Heart right ventricle (tissue), 16 donors: ENCODE measurements at regions not wholly inside any gene's neighbourhood (a gene's known extent, or its start where the extent isn't known, plus 50 kb on each side); places are given as distances from the start of the nearest gene placed in this dataset.

Experiments
- ATAC-seq, 8 donors: fragments of 200-7000 bp; cut with Tn5 transposase; one replicate each; pipeline ENCODE4 v1.9.1; 2020; ENCODE audit warnings: mild to moderate bottlenecking in 8 of 8, moderate library complexity in 8 of 8, moderate number of reproducible peaks in 1 of 8
- DNase-seq, 2 donors: peaks; one replicate each; pipeline ENCODE4 v3.0.0-alpha.2; 2020
- H3K27ac ChIP-seq, 10 donors: fragments of 200-600 bp; sonication (generic) in 2 of 10; one replicate each; pipeline versions ENCODE4 v1.5.0 to v1.8.0; 2020 to 2022; ENCODE audit warnings: mild to moderate bottlenecking in 3 of 10
- H3K27me3 ChIP-seq, 7 donors: fragments of 200-600 bp; one replicate each; pipeline ENCODE4 v1.8.0; 2021 to 2022; ENCODE audit warnings: mild to moderate bottlenecking in 2 of 7
- H3K36me3 ChIP-seq, 9 donors: fragments of 200-600 bp; sonication (generic) in 1 of 9; one replicate each; pipeline versions ENCODE4 v1.5.0 to v1.8.0; 2020 to 2022; ENCODE audit warnings: mild to moderate bottlenecking in 2 of 9
- H3K4me1 ChIP-seq, 9 donors: fragments of 200-600 bp; sonication (generic) in 1 of 9; one replicate each; pipeline versions ENCODE4 v1.5.0 to v1.8.0; 2020 to 2022; ENCODE audit warnings: mild to moderate bottlenecking in 4 of 9
- H3K4me3 ChIP-seq, 10 donors: fragments of 200-600 bp; sonication (generic) in 2 of 10; one replicate each; pipeline versions ENCODE4 v1.5.0 to v1.8.0; 2020 to 2022; ENCODE audit warnings: mild to moderate bottlenecking in 7 of 10, moderate library complexity in 2 of 10
- H3K9me3 ChIP-seq, 11 donors: fragments of 200-600 bp in 10 of 11; sonication (generic) in 2 of 11; one replicate each; pipeline versions ENCODE4 v1.5.0 to v1.8.0; 2013 to 2022; ENCODE audit warnings: mild to moderate bottlenecking in 2 of 11, control low read depth in 1 of 11, moderate library complexity in 1 of 11
- WGBS, 2 donors: extraction: QIAGEN DNeasy Blood & Tissue Kit; methylation state at CpG; one replicate each; pipeline ENCODE4 v1.1.7; 2013; ENCODE audit warnings: inconsistent platforms in 1 of 2; 5-methylcytosine and 5-hydroxymethylcytosine counted together
- intact Hi-C, 10 donors: fragments of 100-400 bp; cut with DNase I; formaldehyde crosslinking; loops; one replicate each; pipeline versions ENCODE4 v1.11.1 to v1.14.2; 2022
- TF ChIP-seq, protein P1 (sequence below), 9 donors: fragments of 200-600 bp; sonication (generic) in 2 of 9; IDR thresholded peaks; one replicate each; pipeline versions ENCODE4 v1.5.0 to v1.8.0; 2021 to 2022; ENCODE audit warnings: antibody characterized with exemption in 9 of 9, mild to moderate bottlenecking in 5 of 9, moderate library complexity in 1 of 9
- donor health status: Arrhythmogenic right ventricular cardiomyopathy.
- donor health status: ischemic (EF 13 %, LVEDD 7.1; RV severe dilation, severe dysfunction).
- donor health status: healthy with polysubstance abuse.
- donor health status: DM: no; HTN: yes; CAD: no.
- donor health status: DM: no; HTN: no; CAD: no.
- donor health status: ischemic (EF 25% LVEDD 6.9; RV normal size, moderate dysfunction).
- donor health status: ischemic (EF 25% LVEDD 5.7; RV mildly dilated, moderate dysfunction).
- donor health status: healthy.
- donor health status: DM: yes; HTN: yes; CAD: no.
- donor health status: Ischemic cardiomyopathy.
- donor health status: ischemic (EF 35%, LVEDD 5.7; RV mildly dilated, moderate dysfunction).
- donor health status: nonischemic (EF 11% LVEDD 7.7; RV severe dilation, severe dysfunction).
- donor health status: DM: yes; HTN: yes; CAD: no.
- donor health status: PGD.
- donor health status: ischemic (EF 29% LVEDD 5.4; RV normal size, mild dysfunction).
- donor health status: nonischemic (EF 23%, LVEDD 6.1; RV moderate dilation, normal function).

DNA sequence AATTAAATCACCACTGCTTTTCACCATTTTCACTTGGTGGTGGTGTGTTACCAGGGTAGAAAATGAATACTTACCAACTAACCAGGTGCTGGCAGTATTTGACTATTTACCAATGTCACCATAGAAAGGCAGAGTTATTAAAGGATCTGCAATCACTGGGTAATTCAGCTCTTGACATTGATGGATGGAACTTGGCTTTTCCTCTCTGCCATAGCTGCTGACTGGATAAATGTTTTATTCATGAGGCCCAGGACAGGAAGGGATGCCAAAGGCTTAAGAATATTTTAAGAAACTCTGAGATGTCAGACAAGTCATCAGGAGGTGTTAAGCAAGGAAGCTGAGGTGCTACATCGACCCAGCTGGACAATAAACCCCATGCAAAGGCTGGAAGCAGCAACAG lies 495.5 kb upstream of the CFAP20DC start:
- peak in 4 of 8 donors; percentile 26 to 65 (median 46) for ATAC-seq
- 52 to 64% methylated on average over 1 of the region's 1 CpG for WGBS, 2 donors

DNA sequence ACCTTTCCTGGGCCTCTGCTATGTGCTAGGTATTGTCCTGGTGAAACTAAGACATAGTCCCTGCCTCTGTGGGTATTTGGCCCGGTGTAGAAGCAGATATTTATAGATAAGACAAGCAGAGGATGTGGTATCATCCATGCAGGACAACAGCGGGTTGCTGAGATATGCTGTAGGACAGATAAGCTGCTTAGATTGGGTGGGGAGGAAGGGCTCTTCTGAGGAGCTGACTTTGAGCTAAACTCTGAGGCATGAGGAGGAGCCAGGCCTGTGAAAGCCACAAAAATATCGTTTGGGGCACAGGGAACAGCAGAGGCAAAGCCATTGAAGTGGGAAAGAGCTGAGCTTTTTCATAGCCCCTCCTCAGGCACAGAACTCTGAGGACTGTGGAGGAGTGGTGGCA lies 492.5 kb upstream of the CFAP20DC start:
- H3K36me3 ChIP-seq, result no peaks in the 10 kb centered on the region
- H3K9me3 ChIP-seq, result no peaks in the 10 kb centered on the region
- DNase-seq, result no peak
- TF ChIP-seq, protein P1, sequence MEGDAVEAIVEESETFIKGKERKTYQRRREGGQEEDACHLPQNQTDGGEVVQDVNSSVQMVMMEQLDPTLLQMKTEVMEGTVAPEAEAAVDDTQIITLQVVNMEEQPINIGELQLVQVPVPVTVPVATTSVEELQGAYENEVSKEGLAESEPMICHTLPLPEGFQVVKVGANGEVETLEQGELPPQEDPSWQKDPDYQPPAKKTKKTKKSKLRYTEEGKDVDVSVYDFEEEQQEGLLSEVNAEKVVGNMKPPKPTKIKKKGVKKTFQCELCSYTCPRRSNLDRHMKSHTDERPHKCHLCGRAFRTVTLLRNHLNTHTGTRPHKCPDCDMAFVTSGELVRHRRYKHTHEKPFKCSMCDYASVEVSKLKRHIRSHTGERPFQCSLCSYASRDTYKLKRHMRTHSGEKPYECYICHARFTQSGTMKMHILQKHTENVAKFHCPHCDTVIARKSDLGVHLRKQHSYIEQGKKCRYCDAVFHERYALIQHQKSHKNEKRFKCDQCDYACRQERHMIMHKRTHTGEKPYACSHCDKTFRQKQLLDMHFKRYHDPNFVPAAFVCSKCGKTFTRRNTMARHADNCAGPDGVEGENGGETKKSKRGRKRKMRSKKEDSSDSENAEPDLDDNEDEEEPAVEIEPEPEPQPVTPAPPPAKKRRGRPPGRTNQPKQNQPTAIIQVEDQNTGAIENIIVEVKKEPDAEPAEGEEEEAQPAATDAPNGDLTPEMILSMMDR (IDR thresholded peaks at IDR 0.05), result no peak
- H3K27ac ChIP-seq, result no peak overlapping the region
- peaks cover 0 to 9% (median 0%) of the 10 kb centered on the region in 9 donors for H3K4me1 ChIP-seq
- peak in 1 of 8 donors; percentile 44 for ATAC-seq
- 30 to 38% methylated on average over 3 of the region's 3 CpGs for WGBS, 2 donors
- no peaks in the 10 kb centered on the region for H3K27me3 ChIP-seq
- H3K4me3 ChIP-seq, result no peak overlapping the region
- intact Hi-C loops, result no loop called here

More for the DNA sequence above, 495.5 kb upstream of the CFAP20DC start:
- Histone ChIP-seq H3K4me1 (peaks cover 0 to 16% (median 0%) of the 10 kb centered on the region in 9 donors), H3K36me3 (no peaks in the 10 kb centered on the region), H3K27ac (no peak overlapping the region), H3K9me3 (no peaks in the 10 kb centered on the region), H3K27me3 (no peaks in the 10 kb centered on the region), H3K4me3 (no peak overlapping the region)
- TF ChIP-seq, protein P1 (IDR thresholded peaks at IDR 0.05), result no peak
- no peak for DNase-seq
- intact Hi-C loops, result no loop called here

DNA sequence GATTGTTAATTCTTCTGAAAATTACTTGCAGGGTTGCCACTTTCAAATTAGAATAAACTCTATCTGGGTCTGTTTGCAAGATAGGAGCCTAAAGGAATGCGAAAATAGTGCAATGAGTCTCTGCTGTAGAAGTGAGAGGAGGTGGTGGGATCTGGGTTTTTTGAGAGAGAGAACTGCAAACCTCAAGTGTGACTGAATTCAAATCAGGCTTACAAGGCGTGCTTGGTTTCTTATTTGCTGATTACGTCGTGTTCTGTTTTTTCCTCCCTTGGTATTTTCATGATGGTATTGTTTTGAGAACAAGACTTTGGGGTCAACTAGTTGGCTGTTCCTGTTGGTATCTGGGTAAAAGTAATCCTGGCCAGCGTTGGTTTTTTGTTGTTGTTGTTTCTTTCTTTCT lies 490.9 kb upstream of the CFAP20DC start:
- Histone ChIP-seq H3K36me3 (no peaks in the 10 kb centered on the region), H3K9me3 (no peaks in the 10 kb centered on the region), H3K27me3 (no peaks in the 10 kb centered on the region), H3K4me1 (peaks cover 0 to 18% (median 8%) of the 10 kb centered on the region in 9 donors), H3K4me3 (no peak overlapping the region), H3K27ac (no peak overlapping the region)
- DNase-seq (no peak), ATAC-seq (no peak)
- intact Hi-C loops, result no loop called here
- WGBS, 2 donors, result 61 to 66% methylated on average over 5 of the region's 5 CpGs
- TF ChIP-seq, protein P1 (IDR thresholded peaks at IDR 0.05), result no peak

DNA sequence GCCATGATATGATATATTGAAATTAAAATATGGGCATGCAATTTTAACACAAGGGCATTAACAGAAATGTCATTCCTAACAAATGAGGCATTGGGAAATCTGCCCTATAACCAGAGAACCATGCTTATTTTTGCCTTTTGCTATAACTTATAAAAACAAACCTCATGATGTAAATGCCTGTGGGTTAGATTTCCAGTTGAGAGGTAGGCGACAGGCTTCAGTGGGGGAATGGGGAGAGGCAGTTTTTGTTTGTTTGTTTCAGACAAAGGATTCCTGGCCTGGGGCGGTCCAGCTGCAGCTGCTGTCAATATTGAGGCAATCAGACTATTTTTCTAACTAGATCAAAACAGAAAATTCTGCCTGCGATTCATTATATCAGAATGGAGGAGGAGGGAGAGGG lies 490.4 kb upstream of the CFAP20DC start:
- Histone ChIP-seq H3K27ac (no peak overlapping the region), H3K27me3 (no peaks in the 10 kb centered on the region), H3K4me1 (peaks cover 0 to 22% (median 8%) of the 10 kb centered on the region in 9 donors), H3K4me3 (no peak overlapping the region), H3K36me3 (no peaks in the 10 kb centered on the region), H3K9me3 (no peaks in the 10 kb centered on the region)
- intact Hi-C loops, result no loop called here
- DNase-seq, result no peak
- TF ChIP-seq, protein P1 (IDR thresholded peaks at IDR 0.05), result no peak
- no peak for ATAC-seq
- 66 to 78% methylated on average over 3 of the region's 3 CpGs for WGBS, 2 donors
